HG03135 (cell line): ENCODE measurements at regions not wholly inside any gene's neighbourhood (a gene's known extent, or its start where the extent isn't known, plus 50 kb on each side); places are given as distances from the start of the nearest gene placed in this dataset.

Experiments used
- ATAC-seq: cut with Tn5 transposase; IDR thresholded peaks from one replicate; pipeline ENCODE4 v1.9.1; 2021; ENCODE audit warnings: mild to moderate bottlenecking, moderate library complexity; ENCODE audit not compliant: unreplicated experiment

DNA sequence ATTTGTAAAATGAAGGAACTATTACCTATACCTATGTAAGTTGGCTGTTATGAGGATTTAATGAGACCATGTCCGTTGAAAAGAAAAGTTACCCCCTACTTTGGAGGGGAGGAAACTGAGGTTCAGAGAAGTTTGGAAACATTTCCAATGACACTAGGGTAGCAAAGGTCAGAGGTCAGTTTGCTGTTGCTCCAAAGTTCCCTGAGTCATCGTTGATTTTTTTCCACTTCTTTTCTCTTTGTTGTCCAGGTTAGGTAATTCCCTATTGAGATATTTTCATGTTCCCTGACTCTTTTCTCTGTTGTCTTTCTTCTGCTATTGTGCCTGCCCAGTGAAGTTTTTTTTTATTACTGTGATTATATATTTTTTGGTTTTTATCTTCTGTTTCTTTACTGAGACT, 213.8 kb upstream of the C1orf174 start:
- no peak for ATAC-seq

DNA sequence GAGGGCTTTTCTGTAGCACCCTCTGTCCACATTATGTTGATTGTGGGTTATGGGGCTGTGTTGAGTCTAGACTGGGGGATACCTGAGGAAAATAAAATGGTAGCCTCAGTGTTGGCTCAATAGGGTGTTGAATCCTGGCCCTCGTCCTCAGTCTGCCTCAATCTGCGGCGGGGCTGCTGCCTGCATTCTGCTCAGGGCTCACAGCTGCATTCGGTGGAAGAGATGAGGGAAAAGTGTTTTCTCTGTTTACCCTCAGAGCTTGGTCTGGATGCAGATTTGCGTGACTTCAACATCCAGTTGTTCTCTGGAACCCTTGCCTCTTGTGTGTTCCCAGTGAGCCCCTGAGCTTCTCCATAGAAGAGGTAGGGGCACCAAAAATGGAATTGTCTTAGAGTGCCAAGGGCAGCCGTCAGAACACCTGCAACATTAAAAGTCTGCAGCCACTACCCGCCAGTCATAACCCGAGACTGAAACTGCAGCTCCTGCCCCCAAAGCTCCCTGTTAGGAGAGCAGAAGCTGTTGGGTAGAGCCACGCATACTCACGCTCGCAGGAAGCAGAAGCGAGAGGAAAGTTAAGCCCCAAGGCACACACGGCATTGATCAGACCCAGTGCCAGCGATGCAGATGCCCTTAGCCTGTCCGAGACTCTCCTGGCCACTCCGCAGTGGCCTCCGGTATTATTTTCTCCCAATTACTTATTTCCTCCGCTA, 215.3 kb upstream of the C1orf174 start:
- no peak for ATAC-seq

- no peak for ATAC-seq
Observed at GRCh38 chr1:4117196-4117595, 217.1 kb upstream of the C1orf174 start.

DNA sequence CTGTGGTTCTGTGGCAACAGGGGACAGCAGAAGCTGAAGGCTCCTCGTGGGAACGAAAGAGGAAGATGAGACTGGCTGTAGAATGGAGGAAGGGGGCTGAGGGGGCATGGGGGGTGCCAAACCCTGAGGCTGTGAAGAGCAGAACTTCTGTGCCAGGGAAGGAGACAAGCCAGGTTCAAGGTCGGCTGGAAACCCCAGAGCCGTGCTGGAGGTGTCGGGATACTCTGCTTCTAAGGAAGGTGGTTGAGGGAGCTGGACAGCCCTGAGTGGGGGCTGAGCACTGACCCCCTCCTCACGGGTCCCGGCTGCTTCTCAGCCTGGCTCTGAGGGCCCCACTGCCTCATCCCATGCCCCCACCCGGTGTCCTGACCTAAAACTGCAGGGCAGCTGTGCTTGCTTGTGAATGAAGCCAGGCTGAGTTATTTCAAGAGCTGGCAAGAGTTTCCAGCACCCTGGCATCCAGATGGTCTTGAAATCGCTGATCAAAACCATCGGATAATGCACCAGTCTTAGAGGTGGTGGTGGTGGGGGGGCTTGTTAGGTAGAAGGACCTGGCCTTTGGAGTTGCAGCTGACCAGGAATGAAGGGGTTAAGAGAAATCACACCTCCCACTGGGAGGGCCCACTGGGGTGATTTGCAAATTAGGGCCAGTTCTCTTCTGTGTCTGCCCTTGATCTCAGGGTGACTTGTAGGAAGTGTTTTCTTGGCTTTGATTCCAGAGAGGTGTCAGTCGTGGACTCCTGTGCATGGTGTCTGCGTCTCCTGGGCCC, 218.9 kb upstream of the C1orf174 start:
- no peak for ATAC-seq

DNA sequence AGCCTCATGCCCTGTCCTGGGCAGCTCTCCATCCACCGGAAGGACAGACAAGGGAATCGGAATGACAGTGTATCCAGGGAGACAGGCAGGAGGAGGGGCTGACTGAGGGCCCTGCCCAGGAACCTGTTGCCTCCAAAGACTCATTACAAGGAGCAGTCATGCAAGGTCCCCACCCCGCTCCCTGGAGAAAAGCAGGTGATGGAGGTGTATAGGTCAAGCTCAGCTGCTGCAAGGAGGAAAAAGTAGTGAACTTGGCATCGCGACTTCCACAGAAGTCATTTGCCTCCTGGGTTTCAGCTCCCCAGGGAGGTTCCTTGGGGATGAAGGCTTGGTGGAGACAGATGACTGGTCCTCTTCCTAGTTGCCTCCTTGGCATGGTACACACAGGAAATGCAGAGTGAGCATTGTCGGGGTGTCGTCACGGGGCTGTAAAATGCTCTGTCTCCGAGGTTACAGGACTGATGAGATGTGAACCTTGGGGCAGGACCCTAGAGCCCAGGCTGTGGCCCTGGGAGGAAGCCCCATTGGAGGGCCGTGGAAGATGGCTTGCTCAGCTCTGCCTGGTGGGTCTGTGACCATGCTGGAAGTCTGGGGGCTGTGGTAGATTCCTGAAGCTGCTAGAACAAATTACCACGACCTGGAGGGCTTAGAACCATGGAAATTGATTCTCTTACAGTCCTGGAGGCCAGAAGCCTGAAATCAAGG, 219.6 kb upstream of the C1orf174 start:
- ATAC-seq, result no peak

GRCh38 chr1:4120557-4121292, 220.7 kb upstream of the C1orf174 start:
- no peak for ATAC-seq

GRCh38 chr1:4121293-4121684, 221.2 kb upstream of the C1orf174 start:
- ATAC-seq, result no peak

DNA sequence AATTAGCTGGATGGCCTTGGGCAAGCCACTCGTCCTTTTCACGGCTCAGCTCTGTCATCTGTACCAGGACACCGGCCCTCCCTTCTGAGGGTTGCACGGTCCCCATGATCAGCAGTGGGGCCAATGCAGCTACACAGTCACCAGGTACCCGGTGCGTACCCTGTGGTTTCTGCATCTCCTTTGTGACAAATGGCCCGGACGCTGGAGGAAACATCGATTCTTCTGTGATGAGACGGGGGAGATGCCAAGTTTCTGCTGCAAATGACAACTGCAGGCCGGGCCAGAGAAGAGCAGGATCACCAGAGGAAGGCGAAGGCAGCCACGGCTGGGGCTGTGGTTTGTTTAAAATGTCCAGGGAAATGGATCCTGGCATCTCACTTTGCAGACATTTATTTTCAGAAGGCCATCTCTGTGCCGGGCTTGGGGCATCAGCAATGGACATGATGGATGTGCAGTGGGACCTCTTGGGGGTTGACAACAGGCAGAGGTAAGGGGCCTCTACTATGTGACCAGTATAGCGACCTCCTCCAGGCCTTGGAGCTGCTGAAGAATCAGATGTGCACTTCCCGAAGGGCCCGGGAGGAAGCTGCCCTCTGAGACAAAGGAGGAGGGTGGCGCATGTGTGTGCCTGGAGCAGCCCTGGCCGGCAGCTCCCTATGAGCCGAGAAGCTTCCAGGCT, 221.9 kb upstream of the C1orf174 start:
- ATAC-seq, result no peak

DNA sequence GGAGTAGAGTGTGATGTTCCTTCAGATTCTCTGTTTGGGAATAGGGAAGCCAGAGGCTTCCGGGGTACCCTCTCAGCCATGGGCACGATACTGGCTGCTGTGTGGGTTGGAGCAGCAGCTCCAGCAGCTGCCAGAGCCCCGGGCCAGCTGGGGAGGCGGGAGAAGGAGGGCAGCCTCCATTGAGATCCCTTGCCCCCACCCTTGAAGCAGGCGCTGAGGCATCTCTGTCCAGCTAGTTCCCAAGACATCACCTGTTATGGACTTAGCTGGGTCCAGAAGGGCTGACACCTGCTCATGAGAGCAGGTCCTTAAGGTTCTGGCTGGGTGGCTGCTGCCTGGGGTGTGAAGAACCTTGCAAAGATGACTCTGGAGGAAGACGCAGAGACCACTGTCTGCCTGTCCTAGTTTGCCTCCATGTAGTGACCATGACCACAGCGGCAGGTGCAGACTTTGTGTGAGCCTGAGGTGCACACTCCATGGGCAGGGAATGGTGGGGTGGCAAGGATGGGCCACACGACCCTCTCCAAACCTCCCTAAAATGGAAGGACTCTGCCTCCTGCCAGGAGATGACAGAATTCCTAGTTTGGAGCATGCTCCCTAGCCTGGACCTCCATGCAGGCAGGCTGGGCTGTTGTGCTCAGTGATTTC, 222.6 kb upstream of the C1orf174 start:
- ATAC-seq, result no peak

DNA sequence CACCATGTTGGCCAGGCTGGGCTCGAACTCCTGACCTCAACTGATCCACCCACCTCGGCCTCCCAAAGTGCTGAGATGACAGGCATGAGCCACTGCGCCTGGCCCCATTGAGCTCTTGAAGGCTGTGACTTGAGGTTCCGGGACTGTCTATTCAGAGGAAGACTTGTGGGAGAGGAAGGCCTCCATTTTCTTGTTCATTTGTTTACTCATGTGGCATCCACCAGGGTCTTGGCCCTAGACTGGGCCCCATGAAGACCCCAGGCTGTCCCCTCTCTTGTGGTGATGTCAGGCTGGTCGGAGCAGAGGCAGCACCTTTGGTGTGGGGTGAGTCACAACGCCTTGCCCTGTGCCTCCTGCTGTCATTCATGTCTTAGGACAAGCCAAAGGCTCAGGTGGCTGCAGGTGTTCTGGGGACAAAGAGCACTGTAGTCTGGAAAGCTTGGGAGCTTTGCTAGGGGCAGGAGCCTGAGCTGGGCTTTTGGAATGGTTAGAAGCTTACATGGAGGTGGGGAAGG, 224.6 kb upstream of the C1orf174 start:
- no peak for ATAC-seq

DNA sequence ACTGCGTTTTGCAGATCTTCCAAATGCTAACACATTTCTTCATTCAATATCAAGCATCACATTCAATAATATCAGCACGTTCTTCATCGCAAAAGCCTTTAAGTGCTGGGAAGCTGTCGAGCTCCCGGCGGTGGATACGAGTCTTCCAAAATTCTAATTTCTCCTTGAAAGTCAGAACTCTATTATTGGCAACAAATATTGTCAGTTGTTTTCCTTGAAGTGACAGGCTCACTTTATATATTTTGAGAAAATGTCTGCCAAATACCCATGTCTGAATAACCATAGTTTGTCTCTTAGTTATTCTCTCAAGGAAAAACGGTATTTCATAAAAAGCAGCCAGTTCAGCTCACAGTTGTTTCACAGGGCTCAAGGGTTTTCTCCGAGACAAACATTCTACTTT, 226.2 kb upstream of the C1orf174 start:
- no peak for ATAC-seq

DNA sequence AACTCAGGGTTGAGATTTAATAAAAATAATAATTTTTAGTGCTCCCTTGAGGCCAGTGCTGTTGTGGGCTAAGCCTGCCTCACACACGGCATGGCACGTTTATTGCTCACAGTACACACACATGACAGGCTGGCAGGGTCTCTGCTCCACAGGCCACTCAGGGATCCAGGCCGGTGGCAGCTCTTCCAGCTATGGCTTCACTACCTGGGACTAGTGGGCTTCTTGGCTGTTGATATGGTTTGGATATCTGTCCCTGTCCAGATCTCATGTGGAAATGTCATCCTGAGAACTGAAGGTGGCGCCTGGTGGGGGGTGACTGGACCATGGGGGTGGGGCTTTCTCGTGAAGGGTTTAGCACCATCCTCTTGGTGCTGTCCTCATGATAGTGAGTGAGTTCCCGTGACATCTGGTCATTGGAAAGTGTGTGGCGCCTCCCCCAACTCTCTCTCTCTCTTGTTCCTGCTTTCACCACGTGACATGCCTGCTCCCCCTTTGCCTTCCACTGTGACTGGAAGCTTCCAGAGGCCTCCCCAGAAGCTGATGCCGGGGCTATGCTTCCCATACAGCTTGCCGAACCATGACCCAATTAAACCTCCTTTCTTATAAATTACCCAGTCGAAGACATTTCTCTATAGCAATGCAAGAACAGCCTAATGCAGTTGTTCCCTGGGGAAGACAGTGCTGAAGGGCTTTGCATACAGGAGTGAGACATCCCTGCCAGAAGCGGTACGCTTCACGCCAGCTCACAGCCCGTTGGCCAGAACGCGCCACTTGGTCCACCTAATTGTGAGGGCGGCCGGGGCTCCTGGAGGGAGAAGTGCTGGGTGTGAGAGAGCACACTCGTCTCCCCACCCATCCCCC, 226.9 kb upstream of the C1orf174 start:
- ATAC-seq, result no peak

GRCh38 chr1:4127592-4128140, 227.6 kb upstream of the C1orf174 start:
- no peak for ATAC-seq

- ATAC-seq, result no peak
Observed at GRCh38 chr1:4128616-4129015, 228.5 kb upstream of the C1orf174 start.

- no peak for ATAC-seq
Observed at GRCh38 chr1:4129693-4130092, 229.6 kb upstream of the C1orf174 start.

GRCh38 chr1:4130096-4130495, 230.0 kb upstream of the C1orf174 start:
- no peak for ATAC-seq

DNA sequence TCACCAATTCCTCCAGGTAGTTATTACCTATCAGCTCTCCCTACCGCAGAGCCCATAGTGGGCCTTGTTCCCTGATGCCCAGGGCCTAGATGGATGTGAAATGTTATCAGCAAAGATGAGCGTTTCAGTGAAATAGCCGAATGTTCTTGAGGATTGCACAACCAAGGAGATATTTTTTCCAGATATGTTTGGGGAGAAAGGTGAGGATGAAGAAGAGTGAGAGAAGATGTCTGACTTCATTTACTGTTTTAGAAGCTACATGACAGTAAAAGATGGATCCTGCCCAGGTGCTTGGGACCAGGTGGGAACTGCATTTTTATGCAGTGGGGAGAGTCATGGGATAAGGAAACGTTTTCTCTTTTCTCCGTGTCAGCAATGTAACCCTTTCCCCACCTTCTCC, 231.7 kb upstream of the C1orf174 start:
- no peak for ATAC-seq

- no peak for ATAC-seq
Observed at GRCh38 chr1:4132352-4133296, 232.6 kb upstream of the C1orf174 start.
